ENCODE measurements at regions not wholly inside any gene's neighbourhood (a gene's known extent, or its start where the extent isn't known, plus 50 kb on each side); places are given as distances from the start of the nearest gene placed in this dataset.
A peak's percentile ranks its signal among the peaks of the same experiment; 100 is the strongest.

GRCh38 chr14:85454226-85454813 is 75.6 kb upstream of the FLRT2 start:
- Mint-ChIP-seq H3K4me3 (no peak overlapping the region), H3K4me1 (peaks cover 15% of the 10 kb centered on the region), H3K36me3 (no peaks in the 10 kb centered on the region), H3K27ac (peak overlapping the region in 1 of 7 donors; percentile 28), H3K27me3 (ENCODE audit: low read depth in 3 of 3) (peaks cover 0 to 2% (median 0%) of the 10 kb centered on the region in 3 donors), H3K9me3 (peaks cover 0 to 2% (median 0%) of the 10 kb centered on the region in 7 donors)
- Histone ChIP-seq H3K4me1 (ENCODE audit: control insufficient read depth in 1 of 2, insufficient read depth in 2 of 2, low read length in 2 of 2) (peaks cover 0 to 14% of the 10 kb centered on the region in 2 donors), H3K36me3 (replicated peaks in 1 of 2; ENCODE audit: control insufficient read depth in 1 of 2, insufficient read depth in 2 of 2, low read length in 2 of 2) (no peaks in the 10 kb centered on the region), H2AFZ (ENCODE audit: insufficient read depth, low read depth, low read length, poor library complexity, severe bottlenecking) (no peak overlapping the region), H3K79me2 (ENCODE audit: insufficient read depth, low read length) (no peaks in the 10 kb centered on the region), H3K27ac (ENCODE audit: low read depth in 1 of 2, low read length in 2 of 2) (no peak overlapping the region), H3K9ac (ENCODE audit: insufficient read depth, low read length, poor library complexity, severe bottlenecking) (no peak overlapping the region), H3K4me2 (replicated peaks; ENCODE audit: extremely low read depth, low read length, poor library complexity, severe bottlenecking) (no peak overlapping the region), H3K9me3 (replicated peaks in 1 of 2; ENCODE audit: control insufficient read depth in 1 of 2, insufficient read depth in 1 of 2, low read length in 2 of 2) (no peaks in the 10 kb centered on the region), H3K4me3 (replicated peaks in 1 of 3; ENCODE audit: low read depth in 2 of 3, low read length in 3 of 3) (no peak overlapping the region), H3K27me3 (ENCODE audit: control insufficient read depth in 2 of 2, insufficient read depth in 2 of 2, low read length in 2 of 2) (no peaks in the 10 kb centered on the region), H4K20me1 (ENCODE audit: insufficient read depth, low read length) (no peaks in the 10 kb centered on the region)
- TF ChIP-seq CTCF (IDR thresholded peaks at IDR 0.05) = no peak
- intact Hi-C loops (cut with micrococcal nuclease) = no loop called here
- 100% methylated on average over 2 of the region's 3 CpGs for WGBS (ENCODE audit: insufficient coverage)
- no peak for DNase-seq

- no peaks in the 10 kb centered on the region for H3K27me3 ChIP-seq (ENCODE audit: control insufficient read depth in 2 of 2, insufficient read depth in 2 of 2, low read length in 2 of 2)
- 100% methylated on average over 1 of the region's 3 CpGs for WGBS (ENCODE audit: insufficient coverage)
- H3K27ac Mint-ChIP-seq = no peak overlapping the region
These were observed 70.5 kb upstream of the FLRT2 start for GRCh38 chr14:85459361-85460000.

More at GRCh38 chr14:85459361-85460000, 70.5 kb upstream of the FLRT2 start:
- no peaks in the 10 kb centered on the region for H3K79me2 ChIP-seq (ENCODE audit: insufficient read depth, low read length)
- H3K36me3 ChIP-seq (replicated peaks in 1 of 2; ENCODE audit: control insufficient read depth in 1 of 2, insufficient read depth in 2 of 2, low read length in 2 of 2) = no peaks in the 10 kb centered on the region
- no peak overlapping the region for H3K9ac ChIP-seq (ENCODE audit: insufficient read depth, low read length, poor library complexity, severe bottlenecking)
- no peak overlapping the region for H2AFZ ChIP-seq (ENCODE audit: insufficient read depth, low read depth, low read length, poor library complexity, severe bottlenecking)
- Mint-ChIP-seq H3K36me3 (no peaks in the 10 kb centered on the region), H3K4me1 (peaks cover 14% of the 10 kb centered on the region), H3K9me3 (peaks cover 0 to 5% (median 2%) of the 10 kb centered on the region in 7 donors), H3K27me3 (ENCODE audit: low read depth in 3 of 3) (no peaks in the 10 kb centered on the region), H3K4me3 (no peak overlapping the region)
- H3K4me1 ChIP-seq (ENCODE audit: control insufficient read depth in 1 of 2, insufficient read depth in 2 of 2, low read length in 2 of 2) = no peaks in the 10 kb centered on the region
- no peak overlapping the region for H3K4me3 ChIP-seq (replicated peaks in 1 of 3; ENCODE audit: low read depth in 2 of 3, low read length in 3 of 3)
- intact Hi-C loops (cut with micrococcal nuclease) = no loop called here
- H4K20me1 ChIP-seq (ENCODE audit: insufficient read depth, low read length) = no peaks in the 10 kb centered on the region
- DNase-seq = no peak
- no peaks in the 10 kb centered on the region for H3K9me3 ChIP-seq (replicated peaks in 1 of 2; ENCODE audit: control insufficient read depth in 1 of 2, insufficient read depth in 1 of 2, low read length in 2 of 2)
- TF ChIP-seq CTCF (IDR thresholded peaks at IDR 0.05) = no peak
- no peak overlapping the region for H3K4me2 ChIP-seq (replicated peaks; ENCODE audit: extremely low read depth, low read length, poor library complexity, severe bottlenecking)
- no peak overlapping the region for H3K27ac ChIP-seq (ENCODE audit: low read depth in 1 of 2, low read length in 2 of 2)

Data from CD14-positive monocyte (primary cell).